Dermis microvascular lymphatic vessel endothelial cell (primary cell): ENCODE measurements at regions not wholly inside any gene's neighbourhood (a gene's known extent, or its start where the extent isn't known, plus 50 kb on each side); places are given as distances from the start of the nearest gene placed in this dataset.

ENCODE experiments used
- DNase-seq, 2 donors: peaks; one replicate each; pipeline versions ENCODE4 v3.0.0 to v3.0.0-alpha.2; 2010; ENCODE audit warnings: low read depth in 2 of 2

GRCh38 chr5:27535031-27535557 lies 496.7 kb upstream of the CDH9 start:
- DNase-seq: no peak

GRCh38 chr5:27532305-27532704 lies 493.9 kb upstream of the CDH9 start:
- DNase-seq: no peak

- no peak for DNase-seq
Observed at GRCh38 chr5:27524515-27524914, 486.1 kb upstream of the CDH9 start.

DNA sequence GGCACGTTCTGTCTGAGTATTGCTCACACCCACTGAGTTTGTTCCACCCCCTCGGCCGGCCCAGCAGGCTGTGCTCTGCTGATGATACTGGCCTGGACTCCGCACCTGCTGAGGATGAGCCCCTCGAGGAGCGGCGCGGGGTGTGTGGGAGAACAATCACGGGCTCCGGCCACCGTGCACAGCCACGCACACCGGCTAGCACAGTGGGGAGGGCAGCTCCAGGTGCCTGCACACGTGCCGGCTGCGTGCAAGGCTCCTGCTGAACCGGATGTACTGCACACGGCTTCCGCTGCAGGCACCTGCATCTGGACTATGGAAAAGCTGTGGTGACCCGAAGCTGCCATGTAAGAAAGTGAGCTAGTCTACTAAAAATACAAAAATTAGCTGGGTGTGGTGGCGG lies 485.2 kb upstream of the CDH9 start:
- DNase-seq: no peak

DNA sequence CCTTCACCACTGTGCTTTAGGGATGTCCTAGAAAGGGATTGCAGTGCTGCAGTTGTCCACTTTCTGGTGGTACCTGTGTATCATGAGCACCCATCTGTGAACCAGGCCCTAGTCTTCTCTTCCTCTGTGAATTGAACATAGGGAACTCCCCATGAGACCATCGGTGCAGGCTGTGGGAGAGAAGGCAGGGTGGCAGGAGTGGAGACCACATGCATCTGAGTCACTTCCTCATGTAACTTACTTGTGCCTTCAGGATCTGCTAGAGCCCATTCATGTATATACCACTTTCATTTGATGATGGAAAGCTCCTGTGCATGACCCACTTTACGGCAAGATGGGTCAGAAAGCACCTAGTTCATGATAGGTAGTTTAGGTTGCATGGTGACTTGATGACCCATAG lies 478.1 kb upstream of the CDH9 start:
- no peak for DNase-seq

DNA sequence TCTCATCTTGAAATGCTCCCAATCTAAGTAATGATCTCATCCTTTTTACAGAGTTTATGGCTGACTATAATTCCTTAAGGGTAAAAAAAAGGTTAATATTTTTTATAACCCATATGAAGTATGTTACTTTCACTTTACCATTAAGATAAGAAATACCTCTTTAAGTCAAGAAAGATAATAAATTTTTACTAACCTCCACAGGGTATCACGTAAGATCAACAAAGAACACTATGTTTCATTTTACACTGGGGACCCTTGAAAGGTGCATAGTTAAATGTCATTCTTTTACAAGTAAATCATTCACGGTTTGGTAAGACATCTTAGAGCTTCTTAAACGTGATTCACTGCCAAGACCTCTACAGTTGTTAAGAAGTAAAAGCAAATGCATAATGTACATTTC lies 472.7 kb upstream of the CDH9 start:
- DNase-seq: no peak

DNA sequence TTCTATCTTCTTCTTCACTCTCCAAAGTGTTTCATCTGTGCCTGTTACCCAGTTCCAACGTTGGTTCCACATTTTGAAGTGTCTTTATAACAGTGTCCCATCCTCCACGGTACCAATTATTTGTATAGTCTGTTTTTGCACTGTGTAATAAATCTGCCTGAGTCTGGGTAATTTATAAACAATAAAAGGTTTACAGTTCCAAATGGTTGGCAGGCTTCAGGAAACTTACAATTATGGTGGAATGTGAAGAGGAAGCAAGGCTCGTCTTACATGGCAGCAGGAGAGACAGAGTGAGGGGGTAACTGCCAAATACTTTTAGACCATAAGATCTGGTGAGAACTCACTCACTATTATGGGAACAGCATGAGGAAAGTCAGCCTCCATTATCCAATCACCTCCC lies 465.4 kb upstream of the CDH9 start:
- DNase-seq: no peak

- DNase-seq: no peak
Observed at GRCh38 chr5:27502236-27502635, 463.9 kb upstream of the CDH9 start.

DNA sequence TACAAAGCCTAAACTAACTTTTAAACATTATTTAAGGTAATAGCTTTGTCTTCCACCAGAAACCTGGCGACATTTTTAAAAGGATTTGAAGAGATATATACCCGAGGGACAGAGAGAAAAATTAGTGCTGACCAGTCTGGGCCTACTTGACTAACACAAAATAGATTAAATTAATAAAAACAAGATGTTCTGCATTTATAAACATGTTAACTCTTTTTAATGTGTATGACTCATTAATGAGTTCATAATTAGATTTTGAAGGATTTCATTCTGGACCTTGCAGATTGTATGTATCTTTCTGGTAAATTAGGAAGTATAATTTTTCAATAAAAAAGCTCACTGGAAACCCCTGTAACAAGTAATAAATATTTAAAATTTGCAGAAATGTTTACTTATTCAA lies 459.1 kb upstream of the CDH9 start:
- no peak for DNase-seq

DNA sequence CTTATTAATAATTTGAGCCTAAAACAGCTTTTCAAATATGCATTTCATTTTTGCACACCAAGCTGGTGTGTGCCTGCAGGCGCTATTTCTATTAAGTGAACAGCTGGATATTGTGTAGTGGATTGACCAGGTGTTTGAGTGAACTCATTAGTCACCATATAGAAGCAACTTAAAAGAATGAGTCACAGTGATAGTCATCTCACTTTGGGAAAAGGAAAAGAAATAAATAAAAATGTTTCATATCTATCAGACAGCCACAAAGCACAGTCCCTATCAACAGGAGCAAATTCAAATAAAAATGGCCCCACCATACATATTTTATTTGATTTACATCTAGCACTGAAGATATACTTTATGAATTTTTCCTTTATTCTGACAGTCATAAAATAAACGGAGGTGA lies 456.5 kb upstream of the CDH9 start:
- DNase-seq: no peak

- no peak for DNase-seq
Observed at GRCh38 chr5:27491746-27492439, 453.5 kb upstream of the CDH9 start.

DNA sequence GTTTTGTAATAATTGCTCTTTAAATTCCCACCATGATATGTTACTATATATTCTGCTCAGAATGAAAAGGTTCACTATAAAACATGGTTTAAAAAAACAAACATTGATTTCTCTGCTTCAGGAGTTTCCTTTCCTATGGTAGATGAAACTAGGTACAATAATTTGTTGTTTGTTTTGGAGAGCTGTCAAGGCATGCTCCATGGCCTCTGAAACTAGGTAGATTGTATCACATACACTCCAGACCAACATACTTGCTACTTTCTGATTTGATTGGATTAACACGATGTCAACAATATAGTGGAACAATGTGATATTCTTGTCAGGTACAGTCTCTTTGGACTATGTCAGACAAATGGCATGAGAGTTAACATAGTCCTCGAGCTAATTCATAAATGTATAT lies 452.7 kb upstream of the CDH9 start:
- no peak for DNase-seq

GRCh38 chr5:27489701-27490100 lies 451.3 kb upstream of the CDH9 start:
- no peak for DNase-seq

GRCh38 chr5:27482663-27483062 lies 444.3 kb upstream of the CDH9 start:
- DNase-seq: no peak

GRCh38 chr5:27479859-27480258 lies 441.5 kb upstream of the CDH9 start:
- DNase-seq: no peak

- no peak for DNase-seq
Observed at GRCh38 chr5:27477550-27477949, 439.2 kb upstream of the CDH9 start.

GRCh38 chr5:27476356-27476988 lies 438.1 kb upstream of the CDH9 start:
- no peak for DNase-seq

DNA sequence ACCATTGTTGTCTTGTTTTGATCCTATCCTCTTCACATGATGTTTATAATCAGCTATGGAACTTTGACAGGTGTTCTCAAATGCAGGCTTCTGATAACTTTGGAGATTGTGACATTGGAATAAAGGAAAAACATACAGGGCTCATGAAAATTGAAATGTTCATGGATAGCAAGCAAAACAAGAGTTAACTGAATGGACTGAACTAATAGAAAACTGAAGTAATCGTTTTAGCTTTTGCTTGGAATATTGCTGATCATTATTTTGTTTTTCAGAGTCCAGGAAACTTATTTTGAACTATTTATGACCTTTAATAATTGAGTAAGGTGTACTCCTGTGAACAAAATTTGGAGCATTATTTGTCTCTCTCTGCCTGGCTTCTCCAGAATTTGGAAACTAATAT lies 436.7 kb upstream of the CDH9 start:
- DNase-seq: no peak

DNA sequence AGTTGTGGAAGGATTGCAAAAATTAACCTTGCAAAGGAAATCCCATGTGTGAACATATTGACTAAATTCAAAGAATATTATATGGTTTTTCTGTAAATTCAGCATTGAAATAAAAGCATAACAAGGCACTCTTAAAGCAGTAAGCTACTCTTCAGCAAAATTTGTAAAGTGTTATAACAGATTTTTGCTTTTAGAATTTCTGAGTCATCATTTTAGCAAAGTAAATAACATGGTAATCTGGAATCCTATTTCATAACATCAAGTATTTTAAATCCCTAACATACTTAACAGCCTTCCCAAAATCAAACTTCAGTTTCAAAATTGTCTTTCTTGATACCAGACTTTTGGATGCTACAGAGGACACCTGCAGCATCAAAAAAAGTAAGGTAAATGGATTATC lies 436.0 kb upstream of the CDH9 start:
- DNase-seq: no peak

DNA sequence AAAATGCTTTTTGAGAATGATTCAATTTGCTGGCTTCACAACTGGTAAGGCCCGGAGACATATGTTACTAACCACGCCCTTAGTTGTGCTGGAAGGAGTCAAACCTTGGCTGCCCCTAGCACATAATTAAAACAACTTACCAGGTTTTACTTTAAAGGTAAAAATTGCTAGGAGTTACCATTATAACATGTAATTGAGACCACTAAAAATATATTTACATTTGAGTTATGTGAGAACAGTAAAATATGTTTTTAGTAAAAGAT lies 435.6 kb upstream of the CDH9 start:
- DNase-seq: no peak

- DNase-seq: no peak
Observed at GRCh38 chr5:27473307-27474046, 435.1 kb upstream of the CDH9 start.

- DNase-seq: no peak
Observed at GRCh38 chr5:27472871-27473270, 434.5 kb upstream of the CDH9 start.
